Tibial artery (tissue), 4 donors: ENCODE measurements at regions not wholly inside any gene's neighbourhood (a gene's known extent, or its start where the extent isn't known, plus 50 kb on each side); places are given as distances from the start of the nearest gene placed in this dataset.

Experiments
- DNase-seq, 2 donors: peaks; one replicate each; pipeline ENCODE4 v3.0.0-alpha.2; 2019
- H3K27ac ChIP-seq, 2 donors: fragments of 200-600 bp; sonication (generic) in 1 of 2; 1 replicate in 1 of 2; 2 replicates in 1 of 2; pipeline ENCODE4 v1.5.1; 2018 to 2019; ENCODE audit warnings: mild to moderate bottlenecking in 1 of 2
- H3K27me3 ChIP-seq, 2 donors: fragments of 200-600 bp; sonication (generic) in 1 of 2; one replicate each; pipeline versions ENCODE4 v1.5.1 to v1.6.0; 2016 to 2019
- H3K36me3 ChIP-seq, 3 donors: fragments of 200-600 bp; sonication (generic) in 2 of 3; one replicate each; pipeline ENCODE4 v1.5.1; 2016 to 2019; ENCODE audit warnings: mild to moderate bottlenecking in 2 of 3
- H3K4me1 ChIP-seq, 4 donors: fragments of 200-600 bp; sonication (generic) in 2 of 4; 1 replicate in 3 of 4; 2 replicates in 1 of 4; pipeline ENCODE4 v1.5.1; 2016 to 2019
- H3K4me3 ChIP-seq, 2 donors: fragments of 200-600 bp; sonication (generic) in 1 of 2; 1 replicate in 1 of 2; 2 replicates in 1 of 2; pipeline ENCODE4 v1.5.1; 2018 to 2019; ENCODE audit warnings: mild to moderate bottlenecking in 2 of 2
- H3K9me3 ChIP-seq, 3 donors: fragments of 200-600 bp; sonication (generic) in 1 of 3; one replicate each; pipeline ENCODE4 v1.5.1; 2016 to 2019
- intact Hi-C: fragments of 100-400 bp; cut with DNase I; formaldehyde crosslinking; loops from one replicate; pipeline ENCODE4 v1.15.0; 2023; ENCODE audit warnings: low total_unique reads
- TF ChIP-seq, protein P1 (sequence below), 2 experiments: fragments of 200-600 bp in 1 of 2; fragments of 450-650 bp in 1 of 2; IDR thresholded peaks; one replicate each; pipeline ENCODE4 v1.5.1; 2017 to 2019; ENCODE audit warnings: antibody characterized with exemption in 2 of 2, mild to moderate bottlenecking in 1 of 2, moderate library complexity in 1 of 2

DNA sequence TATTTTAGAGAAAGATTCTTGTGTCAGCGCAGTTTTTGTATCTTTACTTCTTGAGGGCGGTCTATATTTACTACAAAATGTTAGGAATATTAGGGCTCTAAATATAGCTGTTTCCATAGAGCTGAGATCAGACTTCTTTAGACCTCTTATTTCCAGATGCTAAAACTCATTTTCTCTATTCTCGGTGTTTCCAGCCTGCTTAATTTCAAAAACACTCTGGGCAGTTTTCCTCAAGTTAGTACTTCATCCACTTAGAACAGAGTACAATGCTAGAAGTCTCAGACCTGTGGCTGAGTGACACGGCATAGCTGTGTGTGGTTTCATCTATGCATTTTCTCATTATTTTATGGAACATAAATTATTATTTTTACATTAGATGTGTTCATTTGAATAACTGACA, 346.6 kb downstream of the PABPC4L start:
- Histone ChIP-seq H3K9me3 (no peaks in the 10 kb centered on the region), H3K4me1 (no peaks in the 10 kb centered on the region), H3K27me3 (no peaks in the 10 kb centered on the region), H3K36me3 (no peaks in the 10 kb centered on the region), H3K4me3 (no peak overlapping the region), H3K27ac (no peak overlapping the region)
- TF ChIP-seq, protein P1, sequence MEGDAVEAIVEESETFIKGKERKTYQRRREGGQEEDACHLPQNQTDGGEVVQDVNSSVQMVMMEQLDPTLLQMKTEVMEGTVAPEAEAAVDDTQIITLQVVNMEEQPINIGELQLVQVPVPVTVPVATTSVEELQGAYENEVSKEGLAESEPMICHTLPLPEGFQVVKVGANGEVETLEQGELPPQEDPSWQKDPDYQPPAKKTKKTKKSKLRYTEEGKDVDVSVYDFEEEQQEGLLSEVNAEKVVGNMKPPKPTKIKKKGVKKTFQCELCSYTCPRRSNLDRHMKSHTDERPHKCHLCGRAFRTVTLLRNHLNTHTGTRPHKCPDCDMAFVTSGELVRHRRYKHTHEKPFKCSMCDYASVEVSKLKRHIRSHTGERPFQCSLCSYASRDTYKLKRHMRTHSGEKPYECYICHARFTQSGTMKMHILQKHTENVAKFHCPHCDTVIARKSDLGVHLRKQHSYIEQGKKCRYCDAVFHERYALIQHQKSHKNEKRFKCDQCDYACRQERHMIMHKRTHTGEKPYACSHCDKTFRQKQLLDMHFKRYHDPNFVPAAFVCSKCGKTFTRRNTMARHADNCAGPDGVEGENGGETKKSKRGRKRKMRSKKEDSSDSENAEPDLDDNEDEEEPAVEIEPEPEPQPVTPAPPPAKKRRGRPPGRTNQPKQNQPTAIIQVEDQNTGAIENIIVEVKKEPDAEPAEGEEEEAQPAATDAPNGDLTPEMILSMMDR (IDR thresholded peaks at IDR 0.05), result no peak
- DNase-seq, result no peak
- intact Hi-C loops, result no loop called here

DNA sequence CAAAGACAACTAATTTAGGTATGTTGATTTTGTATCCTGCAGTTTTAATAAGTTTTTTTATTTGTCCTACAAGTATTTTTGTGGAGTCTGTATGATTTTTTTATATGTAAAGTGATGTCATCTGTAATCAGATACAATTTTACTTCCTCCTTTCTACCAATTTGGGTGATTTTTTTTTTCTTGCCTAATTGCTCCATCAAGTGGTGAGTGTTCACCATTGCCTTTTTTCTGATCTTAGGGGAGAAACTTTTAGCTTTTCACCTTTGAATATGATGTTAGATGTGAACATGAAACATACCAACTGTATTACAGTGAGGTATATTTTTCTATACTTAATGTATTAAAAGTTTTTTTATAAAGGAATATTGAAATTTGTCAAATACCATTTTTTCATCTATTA, 362.3 kb downstream of the PABPC4L start:
- Histone ChIP-seq H3K4me3 (no peak overlapping the region), H3K36me3 (no peaks in the 10 kb centered on the region), H3K27me3 (no peaks in the 10 kb centered on the region), H3K4me1 (no peaks in the 10 kb centered on the region), H3K27ac (no peak overlapping the region), H3K9me3 (peaks cover 0 to 22% (median 0%) of the 10 kb centered on the region in 3 donors)
- no peak for DNase-seq
- intact Hi-C loops, result no loop called here
- TF ChIP-seq, protein P1 (IDR thresholded peaks at IDR 0.05), result no peak

DNA sequence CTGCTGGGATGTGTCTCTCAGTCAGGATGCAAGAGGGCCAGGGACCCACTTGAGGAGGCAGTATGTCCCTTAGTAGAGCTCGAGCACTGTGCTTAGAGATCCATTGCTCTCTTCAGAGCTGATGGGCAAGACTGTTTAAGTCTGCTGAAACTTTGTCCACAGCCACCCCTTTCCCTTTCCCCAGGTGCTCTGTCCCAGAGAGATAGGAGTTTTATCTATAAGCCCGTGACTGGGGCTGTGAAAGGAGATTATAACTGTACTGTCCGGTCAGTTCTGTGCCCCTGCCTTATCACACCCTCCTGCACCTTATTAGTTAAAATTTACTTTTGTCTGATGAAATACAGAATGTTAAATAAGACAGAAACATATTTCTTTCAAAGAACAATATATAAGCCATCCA, 378.4 kb downstream of the PABPC4L start:
- Histone ChIP-seq H3K4me3 (no peak overlapping the region), H3K36me3 (no peaks in the 10 kb centered on the region), H3K4me1 (no peaks in the 10 kb centered on the region), H3K9me3 (peaks cover 0 to under 1% (median 0%) of the 10 kb centered on the region in 3 donors), H3K27me3 (no peaks in the 10 kb centered on the region), H3K27ac (no peak overlapping the region)
- no peak for DNase-seq
- intact Hi-C loops, result no loop called here
- TF ChIP-seq, protein P1 (IDR thresholded peaks at IDR 0.05), result no peak

DNA sequence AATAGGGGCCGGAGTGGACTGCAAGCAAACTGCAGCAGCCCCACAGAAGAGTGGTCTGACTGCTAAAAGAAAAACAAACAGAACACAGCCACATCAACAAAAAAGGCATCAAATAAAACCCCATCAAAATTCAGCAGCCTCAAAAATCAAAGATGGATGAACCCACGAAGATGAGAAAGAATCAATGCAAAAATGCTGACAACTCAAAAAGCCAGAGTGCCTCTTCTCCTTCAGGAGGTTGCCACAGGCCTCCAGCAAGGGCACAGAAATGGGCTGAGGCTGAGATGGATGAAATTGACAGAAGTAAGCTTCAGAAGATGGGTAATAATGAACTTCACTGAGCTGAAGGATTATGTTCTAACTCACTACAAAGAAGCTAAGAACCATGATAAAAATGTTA, 388.6 kb downstream of the PABPC4L start:
- H3K4me1 ChIP-seq, result no peaks in the 10 kb centered on the region
- DNase-seq, result no peak
- no peaks in the 10 kb centered on the region for H3K27me3 ChIP-seq
- peaks cover 0 to 6% (median 3%) of the 10 kb centered on the region in 3 donors for H3K9me3 ChIP-seq
- no peak overlapping the region for H3K27ac ChIP-seq
- H3K36me3 ChIP-seq, result no peaks in the 10 kb centered on the region
- TF ChIP-seq, protein P1 (IDR thresholded peaks at IDR 0.05), result no peak
- H3K4me3 ChIP-seq, result no peak overlapping the region
- intact Hi-C loops, result no loop called here

DNA sequence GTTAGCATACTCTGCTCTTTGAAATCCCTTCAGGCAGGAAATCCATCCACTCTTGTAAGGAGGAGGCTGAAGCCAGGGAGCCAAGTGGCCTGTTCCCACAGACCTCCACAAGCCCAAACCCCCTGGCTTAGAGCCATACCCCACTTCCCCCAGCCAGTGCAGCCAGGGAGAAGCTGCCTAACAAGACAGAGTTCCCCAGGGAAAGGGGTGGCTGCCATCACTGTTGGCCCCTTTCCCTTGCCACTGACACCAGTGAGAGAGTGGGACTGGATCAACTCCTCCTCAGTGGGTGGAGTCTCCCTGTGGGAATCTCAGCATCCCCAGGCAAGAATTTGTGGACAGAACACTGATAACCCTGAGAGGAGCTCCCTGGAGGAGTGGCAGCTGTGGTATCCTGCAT, 389.4 kb downstream of the PABPC4L start:
- TF ChIP-seq, protein P1 (IDR thresholded peaks at IDR 0.05), result no peak
- H3K36me3 ChIP-seq, result no peaks in the 10 kb centered on the region
- H3K4me3 ChIP-seq, result no peak overlapping the region
- peak in 1 of 2 donors; percentile 51 for DNase-seq
- no peak overlapping the region for H3K27ac ChIP-seq
- no peaks in the 10 kb centered on the region for H3K4me1 ChIP-seq
- intact Hi-C loops, result no loop called here
- no peaks in the 10 kb centered on the region for H3K27me3 ChIP-seq
- H3K9me3 ChIP-seq, result peaks cover 0 to 6% (median 0%) of the 10 kb centered on the region in 3 donors

DNA sequence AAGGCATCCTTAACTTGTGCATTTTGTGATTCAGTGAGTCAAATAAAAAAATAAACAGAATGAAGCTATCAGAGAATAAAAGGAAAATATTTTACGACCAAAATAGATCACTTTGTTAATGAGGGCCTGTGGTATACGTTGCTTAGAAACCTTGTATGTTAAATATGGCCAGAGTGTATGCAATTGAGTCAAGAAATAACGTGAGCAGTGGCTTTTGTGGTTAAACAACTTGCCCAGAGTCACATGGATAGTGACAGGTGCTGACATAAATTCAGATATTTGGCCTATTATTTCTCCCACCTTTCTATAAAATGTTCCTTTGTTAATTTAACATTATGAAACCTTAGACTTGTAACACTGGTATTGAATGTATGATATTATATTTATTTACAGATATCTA, 393.4 kb downstream of the PABPC4L start:
- TF ChIP-seq, protein P1 (IDR thresholded peaks at IDR 0.05), result no peak
- intact Hi-C loops, result no loop called here
- Histone ChIP-seq H3K9me3 (no peaks in the 10 kb centered on the region), H3K27ac (no peak overlapping the region), H3K36me3 (no peaks in the 10 kb centered on the region), H3K27me3 (no peaks in the 10 kb centered on the region), H3K4me1 (no peaks in the 10 kb centered on the region), H3K4me3 (no peak overlapping the region)
- DNase-seq, result no peak
